GM19043 (cell line): ENCODE measurements at regions not wholly inside any gene's neighbourhood (a gene's known extent, or its start where the extent isn't known, plus 50 kb on each side); places are given as distances from the start of the nearest gene placed in this dataset.

Source experiments
- ATAC-seq: cut with Tn5 transposase; IDR thresholded peaks from one replicate; pipeline ENCODE4 v1.9.1; 2021; ENCODE audit warnings: low read depth; ENCODE audit not compliant: unreplicated experiment

DNA sequence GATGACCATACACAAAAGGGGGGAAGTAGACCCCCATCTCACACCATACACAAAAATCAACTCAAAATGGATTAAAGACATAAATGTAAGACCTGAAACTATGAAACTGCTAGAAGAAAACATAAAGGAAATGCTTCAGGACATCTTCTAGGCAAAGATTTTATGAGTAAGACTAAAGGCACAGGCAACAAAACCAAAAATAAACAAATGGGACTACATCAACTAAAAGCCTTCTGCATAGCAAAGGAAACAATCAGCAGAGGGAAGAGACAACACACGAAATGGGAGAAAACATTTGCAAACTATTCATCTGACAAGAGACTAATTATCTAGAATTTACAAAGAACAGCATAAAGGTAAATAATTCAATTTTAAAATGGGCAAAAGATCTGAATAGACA, 152.1 kb downstream of the AXIN2 start:
- no peak for ATAC-seq

DNA sequence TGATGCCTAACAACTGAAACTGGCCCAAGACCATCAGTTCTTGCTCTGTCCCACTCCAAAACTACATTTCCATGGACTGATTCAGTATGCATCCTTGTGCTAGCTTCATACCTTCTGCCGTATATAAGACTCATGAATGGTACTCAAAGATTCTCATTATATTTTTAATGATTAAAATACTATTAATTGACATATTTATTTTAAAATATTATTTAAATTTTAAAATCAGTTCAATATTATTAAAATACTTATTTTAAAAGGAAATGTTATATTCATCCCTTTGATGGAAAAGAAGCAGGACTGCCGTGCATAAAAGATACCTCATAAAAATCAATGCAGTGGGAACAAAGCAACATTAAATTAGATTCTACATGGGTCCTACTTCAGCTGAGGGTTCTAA, 153.4 kb downstream of the AXIN2 start:
- no peak for ATAC-seq

DNA sequence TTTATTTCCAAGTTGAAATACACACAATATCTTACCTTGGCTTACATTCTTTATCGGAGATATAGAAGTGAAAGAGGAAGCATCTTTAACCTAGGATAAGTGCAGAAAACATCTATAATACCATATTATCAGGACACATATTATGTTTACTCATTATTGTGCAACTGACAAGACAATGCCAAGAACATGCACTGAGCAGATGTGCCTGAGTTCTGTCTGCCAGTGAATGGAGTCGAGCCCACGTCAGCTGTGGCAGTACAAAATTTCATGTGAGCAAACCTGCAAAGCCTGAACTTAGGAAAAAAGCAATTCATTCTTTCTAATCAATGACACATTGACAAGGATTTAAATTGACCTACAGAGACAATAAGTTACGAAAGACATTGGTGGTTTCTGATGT, 154.4 kb downstream of the AXIN2 start:
- ATAC-seq = no peak

DNA sequence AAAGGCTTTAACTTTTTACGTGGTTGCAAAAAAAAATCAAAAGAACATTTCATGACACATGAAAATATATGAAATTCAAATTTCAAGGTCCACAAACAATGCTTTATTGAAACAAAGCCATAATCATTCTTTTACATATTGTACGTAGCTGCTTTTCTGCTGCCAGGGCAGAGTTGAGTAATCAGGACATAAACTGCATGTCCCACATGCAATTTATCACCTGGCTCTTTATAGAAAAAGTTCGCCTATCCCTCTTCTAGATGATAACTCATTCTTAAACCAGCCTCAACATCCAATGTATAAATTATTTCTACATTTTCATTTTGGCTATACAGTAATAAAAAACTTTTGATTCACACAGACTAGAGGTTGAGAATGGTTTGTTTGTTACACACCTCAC, 154.9 kb downstream of the AXIN2 start:
- ATAC-seq = no peak

DNA sequence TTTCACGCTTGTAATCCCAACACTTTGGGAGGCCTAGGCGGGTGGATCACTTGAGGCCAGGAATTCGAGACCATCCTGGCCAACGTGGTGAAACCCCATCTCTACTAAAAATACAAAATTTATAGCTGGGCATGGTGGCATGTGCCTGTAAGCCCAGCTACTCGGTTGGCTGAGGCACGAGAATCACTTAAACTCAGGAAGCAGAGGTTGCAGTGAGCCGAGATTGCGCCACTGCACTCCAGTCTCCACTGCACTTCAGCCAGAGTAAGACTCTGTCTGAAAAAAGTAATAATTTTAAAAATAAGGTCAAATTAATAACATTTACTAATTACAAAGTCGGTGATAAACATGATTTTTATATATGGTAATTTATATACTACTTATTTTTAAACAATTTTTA, 155.9 kb downstream of the AXIN2 start:
- ATAC-seq = no peak

DNA sequence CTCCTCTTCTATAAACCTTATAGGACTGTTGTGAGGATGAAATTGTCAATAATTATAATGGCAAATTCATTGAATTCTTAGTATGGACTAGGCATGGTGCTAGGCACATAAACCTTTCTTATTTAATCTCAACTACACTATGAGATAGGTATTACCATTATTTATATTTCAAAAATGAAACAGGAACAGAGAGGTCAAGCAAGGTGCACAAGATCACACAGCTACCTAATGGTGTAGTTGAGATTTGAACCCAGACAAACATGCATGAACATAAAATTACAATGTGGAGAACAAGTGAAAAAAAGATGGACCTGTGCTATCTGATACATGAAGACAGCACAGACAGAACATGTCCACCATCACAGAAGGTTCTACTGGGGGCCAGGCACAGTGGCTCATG, 156.7 kb downstream of the AXIN2 start:
- ATAC-seq = no peak

DNA sequence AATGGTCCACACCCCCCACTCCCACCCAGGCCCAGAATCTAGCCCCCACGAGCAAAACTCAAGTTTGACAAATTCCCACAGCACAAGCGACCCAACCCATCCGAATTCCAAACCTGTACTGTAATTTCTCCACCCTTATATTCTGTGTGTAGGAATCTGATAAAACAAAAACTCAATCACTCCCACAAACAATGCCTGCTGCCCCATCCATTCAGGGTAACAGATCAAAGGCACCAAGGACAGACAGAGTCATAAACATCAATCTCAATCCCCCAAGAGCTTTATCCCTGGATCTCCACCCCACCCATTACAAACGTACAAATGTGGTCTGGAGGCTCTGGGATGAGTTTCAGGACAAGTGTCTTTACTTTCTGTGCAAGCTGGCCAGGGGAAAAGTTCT, 157.8 kb downstream of the AXIN2 start:
- ATAC-seq = no peak

DNA sequence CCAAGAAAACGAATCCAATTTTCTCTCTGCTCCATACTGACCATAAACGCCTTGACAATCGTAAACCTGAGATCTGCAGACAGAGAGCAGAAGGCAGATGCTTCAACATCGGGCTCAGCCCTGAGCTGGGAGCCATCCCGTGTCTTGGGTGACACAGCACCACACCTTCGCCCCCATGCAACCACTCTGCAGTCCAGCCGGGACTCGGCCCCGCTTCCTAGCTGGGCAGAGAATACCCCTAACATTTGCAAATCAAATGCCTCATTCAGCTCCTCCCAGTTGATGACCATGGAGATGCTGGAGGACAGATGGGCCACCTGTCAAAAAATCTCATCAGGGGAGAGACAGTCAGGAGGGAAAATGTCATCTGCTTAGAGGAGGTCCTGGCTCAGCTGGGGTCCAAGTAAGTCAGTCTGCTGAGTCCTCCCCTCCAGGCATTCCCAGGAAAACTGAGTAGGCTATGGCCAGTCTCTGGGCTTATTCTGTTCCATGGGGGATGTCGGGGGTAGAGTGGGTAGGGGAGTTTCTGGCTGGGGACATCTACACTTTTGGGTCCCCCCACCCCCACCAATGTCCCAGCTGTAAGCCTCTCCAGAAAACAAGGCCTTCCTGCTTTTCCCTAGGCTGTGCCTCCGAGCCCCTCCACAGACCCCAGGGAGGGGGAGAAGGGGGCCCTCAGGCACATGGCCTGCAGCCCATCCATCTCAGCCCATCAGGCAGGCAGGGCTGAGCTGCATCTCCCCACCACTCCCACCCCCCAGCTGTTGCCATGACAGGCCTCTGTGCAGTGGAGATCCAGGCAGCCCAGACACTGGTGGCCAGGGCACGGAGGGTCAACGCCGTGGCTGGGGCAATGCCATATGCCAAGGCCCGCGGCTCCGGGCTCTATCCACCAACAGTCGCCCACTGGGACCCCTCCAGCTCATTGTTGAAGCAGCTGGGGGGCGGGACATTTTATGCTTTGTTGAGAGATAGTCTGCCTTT, 158.6 kb downstream of the AXIN2 start:
- ATAC-seq = no peak

DNA sequence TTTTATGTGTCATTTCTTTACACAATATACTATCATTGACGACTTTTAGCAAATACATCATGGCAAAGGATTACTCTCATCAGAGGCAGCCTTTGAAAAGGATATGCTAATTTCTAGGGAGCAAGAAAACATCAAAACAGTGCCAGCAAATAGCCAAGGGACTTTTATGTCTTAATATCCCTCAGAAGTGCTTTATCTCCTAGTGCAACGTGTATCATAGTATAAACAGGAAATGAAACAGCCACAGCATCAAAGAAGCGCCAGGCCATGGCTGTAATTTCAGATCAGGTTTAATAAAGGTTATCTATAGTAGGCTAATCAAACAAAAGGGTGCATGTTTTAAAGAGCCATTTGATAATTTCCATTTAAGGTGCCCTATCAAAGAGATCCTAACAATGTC, 159.9 kb downstream of the AXIN2 start:
- ATAC-seq = no peak

DNA sequence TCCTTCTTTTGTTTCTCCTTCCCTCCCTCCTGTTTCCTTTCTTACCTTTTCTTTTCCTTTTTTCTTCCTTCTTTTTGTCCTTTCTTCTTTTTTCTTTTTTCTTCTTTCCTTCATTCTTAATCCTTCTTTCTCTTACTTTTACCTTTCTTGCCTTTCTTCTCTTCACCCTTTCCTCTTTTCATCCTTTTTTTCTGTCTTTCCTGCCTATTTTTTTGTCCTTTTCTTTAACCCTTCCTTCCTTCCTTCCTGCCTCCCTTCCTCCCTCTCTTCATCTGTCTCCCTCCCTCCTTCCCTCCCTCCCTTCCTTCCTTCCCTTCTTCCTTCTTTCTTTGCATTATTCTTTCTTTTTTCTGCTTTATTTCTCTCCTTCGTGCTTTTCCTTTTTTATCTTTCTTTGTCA, 160.7 kb downstream of the AXIN2 start:
- ATAC-seq = no peak

DNA sequence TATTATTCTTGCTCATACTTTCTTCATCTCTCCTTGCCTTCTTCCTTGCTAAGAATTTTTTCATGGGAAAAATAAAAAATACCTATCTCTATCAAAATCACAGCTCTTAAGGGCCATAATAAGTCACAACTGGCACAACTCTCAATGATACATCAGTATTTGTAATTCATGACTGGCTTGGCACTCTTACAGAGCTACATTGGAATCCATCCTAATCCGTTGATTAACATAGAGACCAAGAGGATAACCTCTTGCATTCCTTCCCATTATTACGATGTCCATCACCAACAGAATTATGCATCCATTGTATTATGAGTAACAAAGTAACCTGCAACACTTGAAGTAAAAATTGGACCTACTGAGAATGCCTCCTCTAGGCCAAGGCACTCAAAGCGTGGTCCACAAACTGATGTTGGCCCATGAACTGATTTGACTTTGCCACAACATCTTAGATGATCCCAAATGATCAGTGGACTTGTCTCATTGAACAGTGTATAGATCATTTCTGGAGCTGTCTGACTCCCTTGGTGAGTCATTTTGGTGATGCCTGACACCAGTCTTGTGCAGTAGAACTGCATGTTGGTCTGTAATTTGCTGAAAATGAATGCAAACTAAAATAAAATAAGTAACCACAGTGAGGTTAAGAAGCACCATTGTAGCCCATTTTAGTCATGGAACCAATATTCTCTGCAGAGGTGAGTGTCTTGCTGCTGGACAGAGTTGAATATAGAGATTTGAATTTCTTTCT, 163.2 kb downstream of the AXIN2 start:
- ATAC-seq = no peak

DNA sequence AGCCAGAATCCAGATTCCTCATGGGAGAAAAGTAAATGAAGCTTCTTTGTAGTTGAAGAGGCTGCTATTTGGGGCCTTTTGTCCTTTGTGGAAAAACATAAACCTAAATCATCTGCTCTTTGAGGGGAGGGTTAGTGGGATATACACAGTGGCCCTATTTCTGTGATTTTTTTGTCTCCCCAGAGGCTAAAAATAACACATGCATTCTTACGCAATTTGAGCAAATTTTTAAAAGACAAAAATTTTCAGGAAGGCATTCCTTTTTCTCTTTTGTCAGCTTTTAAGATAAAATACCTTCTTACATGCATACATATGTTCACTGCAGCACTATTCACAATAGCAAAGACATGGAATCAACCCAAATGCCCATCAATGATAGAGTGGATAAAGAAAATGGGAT, 165.5 kb downstream of the AXIN2 start:
- no peak for ATAC-seq

DNA sequence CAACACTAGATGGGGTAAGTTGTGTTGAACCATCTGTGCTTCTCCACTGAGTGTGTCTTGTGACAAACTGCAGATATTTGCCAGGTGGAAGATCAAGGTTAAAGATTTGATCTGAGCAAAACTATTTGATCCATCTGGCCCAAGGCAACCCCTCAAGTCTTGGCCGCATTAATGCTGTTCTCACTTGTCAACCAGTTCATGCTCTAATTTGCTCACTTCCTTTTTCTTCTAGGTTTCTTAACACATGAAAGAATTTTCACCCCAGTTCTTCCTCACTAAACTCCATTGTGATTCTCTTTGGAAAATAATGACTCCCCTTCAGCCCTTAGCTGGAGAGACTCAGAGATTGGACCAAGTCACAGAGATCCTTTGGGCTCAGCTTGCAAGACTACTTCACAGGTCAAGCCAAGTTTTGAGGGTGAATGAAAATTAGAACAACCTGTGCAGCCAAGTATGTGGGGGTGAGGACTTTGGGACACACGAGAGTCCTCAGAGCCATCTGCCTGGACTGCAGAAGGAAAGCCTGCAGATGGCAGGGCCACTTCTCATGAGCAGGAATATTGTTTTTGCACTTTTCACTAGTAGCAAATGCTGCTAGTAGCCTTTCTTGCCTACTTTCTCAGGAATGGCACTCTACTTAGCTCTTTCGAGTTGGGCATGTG, 166.5 kb downstream of the AXIN2 start:
- ATAC-seq = no peak

DNA sequence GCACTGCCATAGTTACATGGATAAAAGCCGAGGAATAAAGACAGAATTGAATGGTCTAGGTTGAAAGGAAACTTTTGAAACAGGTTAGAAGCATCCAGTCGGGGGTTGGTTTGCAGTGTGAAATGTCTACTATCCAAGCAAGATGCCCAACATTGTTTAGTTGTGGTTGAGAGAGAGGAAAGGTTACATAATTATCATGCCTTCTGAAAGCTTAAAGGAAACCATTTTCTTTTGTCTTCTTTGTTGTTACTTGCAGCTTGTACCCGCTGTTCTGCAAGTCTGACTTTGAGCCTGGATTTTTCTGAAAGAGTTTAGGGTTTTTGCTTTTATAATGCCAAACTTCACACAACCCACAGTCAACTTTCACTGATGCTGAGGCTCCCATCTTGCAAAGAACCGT, 167.9 kb downstream of the AXIN2 start:
- ATAC-seq = no peak

DNA sequence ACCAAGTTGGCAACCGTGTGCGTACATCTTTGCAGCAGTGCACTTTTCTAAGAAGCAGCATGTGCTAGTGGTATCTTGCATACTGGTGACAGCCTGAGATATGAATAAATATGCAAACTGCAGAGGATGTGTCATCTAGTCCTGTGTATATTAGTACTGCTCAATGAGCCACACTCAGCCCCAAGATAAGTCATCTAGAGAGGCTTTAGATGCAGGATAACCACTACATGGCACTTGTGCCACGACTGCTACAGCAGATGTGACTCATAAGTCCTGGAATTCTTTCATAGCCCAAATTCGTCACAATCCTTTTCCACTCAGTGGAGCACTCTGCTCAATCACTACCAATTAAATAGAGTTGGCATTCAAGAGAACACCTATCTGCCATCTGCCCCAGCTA, 171.5 kb downstream of the AXIN2 start:
- no peak for ATAC-seq

DNA sequence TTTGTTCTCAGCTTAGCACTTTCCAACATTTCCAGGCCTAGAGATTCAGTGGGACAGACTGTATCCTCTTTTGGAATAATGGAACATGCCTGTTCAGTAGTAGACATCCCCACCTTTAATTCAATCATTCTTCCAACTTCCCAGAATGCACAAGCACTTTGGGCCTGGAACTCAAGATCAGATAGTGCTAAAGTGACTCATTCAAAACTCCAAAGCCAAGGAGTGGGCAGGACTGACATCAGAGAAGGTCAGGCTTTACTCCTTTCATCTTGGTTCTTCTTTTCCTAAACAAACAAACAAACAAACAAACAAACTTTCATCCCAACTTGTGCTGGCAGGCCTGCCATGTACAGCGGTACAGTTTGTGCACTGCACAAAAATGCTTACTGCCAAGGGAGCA, 172.0 kb downstream of the AXIN2 start:
- no peak for ATAC-seq

DNA sequence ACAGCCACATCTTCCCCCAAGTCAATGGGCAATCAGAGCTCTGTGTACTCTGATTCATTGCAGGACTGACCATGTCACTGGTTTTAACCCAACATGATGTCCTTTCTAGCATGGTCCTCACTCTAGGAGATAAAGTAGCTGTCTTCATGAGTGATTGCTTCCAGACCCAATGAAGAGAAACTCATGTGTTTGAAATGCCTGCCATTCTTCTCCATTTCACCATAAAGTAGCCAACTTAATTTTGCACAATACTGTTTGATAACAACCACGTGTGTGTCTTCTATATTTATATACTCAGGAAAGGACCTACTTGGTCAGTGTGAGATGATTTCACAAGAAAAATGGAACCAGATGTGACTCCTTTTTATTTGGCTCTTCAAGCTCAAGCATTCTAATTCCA, 172.5 kb downstream of the AXIN2 start:
- no peak for ATAC-seq

DNA sequence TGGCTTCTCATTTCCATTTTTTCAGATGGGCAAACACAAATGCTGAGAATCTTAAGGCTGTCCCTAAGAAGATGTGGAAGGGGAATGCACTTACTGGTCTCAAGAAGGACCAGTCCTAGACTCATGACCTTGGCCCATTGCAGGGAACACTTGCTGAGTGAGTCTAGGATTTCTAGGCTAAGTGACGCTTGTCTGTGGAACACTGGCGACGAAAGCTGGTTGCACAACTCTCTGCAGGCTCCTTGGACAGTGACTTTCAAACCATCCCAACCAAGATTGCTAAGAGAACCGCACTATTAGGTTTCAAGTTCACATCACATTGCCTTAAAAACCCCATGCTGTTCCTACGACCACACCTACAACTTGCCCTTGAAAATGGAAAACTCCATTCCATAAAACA, 174.1 kb downstream of the AXIN2 start:
- no peak for ATAC-seq

DNA sequence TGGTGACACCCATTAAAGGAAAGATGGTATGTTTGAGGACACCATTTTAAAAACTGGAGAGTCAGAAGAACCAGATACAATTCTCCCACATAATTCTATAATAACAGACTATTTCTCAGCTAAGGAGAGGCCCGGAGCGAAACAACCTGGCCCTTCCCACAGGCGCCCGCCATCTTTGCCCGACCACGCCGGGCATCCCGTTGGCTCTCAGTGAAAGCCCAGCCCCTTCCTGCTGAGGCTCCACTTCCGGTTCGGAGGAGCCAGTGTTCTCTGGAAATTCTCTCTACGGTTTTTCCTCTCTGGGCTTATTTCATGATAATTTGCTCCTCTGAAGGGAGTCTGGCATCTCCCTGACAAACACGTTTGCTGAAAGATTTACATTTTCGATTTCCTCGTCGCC, 175.7 kb downstream of the AXIN2 start:
- ATAC-seq = no peak

DNA sequence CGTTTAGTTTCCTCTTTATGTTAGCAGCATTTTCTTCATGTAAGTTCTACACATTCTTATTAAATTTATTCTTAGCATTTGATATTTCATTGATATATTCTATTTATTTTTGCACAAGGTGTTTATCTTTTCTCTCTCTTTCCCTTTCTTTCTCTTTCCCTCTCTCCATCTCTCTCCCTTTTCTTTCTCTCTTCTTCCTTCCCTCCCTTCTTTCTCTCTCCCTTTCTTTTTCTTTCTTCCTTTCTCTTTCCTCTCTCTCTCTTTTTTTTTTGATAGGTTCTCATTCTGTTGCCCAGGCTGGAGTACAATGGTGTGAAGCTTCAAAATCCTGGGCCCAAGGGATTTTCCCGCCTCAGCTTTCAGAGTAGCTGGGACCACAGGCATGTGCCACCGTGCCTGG, 176.4 kb downstream of the AXIN2 start:
- ATAC-seq = no peak

DNA sequence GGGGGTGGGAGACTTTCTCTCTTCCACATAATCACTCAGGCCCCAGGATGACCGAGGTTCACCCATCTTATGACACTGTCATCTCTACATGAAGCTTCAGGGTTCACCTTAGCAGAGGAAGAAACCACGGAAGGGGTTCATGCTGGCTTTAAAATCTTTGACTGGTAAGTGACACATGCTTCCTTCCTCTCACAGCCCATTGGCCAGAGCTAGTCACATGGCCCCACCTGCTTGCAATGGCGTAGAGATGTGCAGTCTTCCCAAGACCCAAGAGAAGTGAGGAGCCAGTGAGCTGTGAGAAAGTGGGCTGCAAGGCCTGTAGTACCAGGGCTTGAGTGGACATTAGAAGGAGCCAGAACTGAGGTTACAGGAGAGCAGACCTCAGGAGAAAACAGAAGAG, 180.3 kb downstream of the AXIN2 start:
- no peak for ATAC-seq
